ENCODE measurements at regions not wholly inside any gene's neighbourhood (a gene's known extent, or its start where the extent isn't known, plus 50 kb on each side); places are given as distances from the start of the nearest gene placed in this dataset.
"Not testable (repeated sequence)": the region's sequence is repeated elsewhere in the genome, so short reads cannot be mapped to it uniquely, and the experiment has no call there.

DNA sequence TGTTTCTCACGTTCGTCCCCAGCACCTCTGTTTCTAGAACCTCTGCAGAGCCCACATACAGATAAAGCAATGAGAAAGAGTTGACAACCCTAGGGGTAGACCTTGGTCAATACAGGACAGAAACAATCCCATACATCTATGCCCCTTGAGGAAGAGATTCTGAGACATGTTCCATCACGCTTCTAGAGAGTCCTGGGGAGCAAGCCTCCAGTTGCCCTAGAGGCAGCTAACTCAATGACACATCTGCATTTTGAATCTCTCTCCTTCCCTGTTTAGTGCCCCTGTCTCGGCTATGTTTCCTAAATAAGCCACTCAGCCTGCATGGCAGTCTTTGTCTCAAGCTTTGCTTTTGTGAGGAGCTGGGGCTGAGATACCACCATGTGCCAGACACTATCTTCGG, 435.3 kb downstream of the CD83 start:
- in situ Hi-C loops (cut with MboI; ENCODE audit: low pct_unique_long_range_greater_than_20kb, low sequenced_read_pairs, unreplicated experiment): no loop called here
- no peak for DNase-seq (ENCODE audit: low spot score)
- TF ChIP-seq, protein P1, sequence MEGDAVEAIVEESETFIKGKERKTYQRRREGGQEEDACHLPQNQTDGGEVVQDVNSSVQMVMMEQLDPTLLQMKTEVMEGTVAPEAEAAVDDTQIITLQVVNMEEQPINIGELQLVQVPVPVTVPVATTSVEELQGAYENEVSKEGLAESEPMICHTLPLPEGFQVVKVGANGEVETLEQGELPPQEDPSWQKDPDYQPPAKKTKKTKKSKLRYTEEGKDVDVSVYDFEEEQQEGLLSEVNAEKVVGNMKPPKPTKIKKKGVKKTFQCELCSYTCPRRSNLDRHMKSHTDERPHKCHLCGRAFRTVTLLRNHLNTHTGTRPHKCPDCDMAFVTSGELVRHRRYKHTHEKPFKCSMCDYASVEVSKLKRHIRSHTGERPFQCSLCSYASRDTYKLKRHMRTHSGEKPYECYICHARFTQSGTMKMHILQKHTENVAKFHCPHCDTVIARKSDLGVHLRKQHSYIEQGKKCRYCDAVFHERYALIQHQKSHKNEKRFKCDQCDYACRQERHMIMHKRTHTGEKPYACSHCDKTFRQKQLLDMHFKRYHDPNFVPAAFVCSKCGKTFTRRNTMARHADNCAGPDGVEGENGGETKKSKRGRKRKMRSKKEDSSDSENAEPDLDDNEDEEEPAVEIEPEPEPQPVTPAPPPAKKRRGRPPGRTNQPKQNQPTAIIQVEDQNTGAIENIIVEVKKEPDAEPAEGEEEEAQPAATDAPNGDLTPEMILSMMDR (IDR thresholded peaks at IDR 0.05; ENCODE audit: extremely low read depth, insufficient read depth, missing control alignments): no peak

DNA sequence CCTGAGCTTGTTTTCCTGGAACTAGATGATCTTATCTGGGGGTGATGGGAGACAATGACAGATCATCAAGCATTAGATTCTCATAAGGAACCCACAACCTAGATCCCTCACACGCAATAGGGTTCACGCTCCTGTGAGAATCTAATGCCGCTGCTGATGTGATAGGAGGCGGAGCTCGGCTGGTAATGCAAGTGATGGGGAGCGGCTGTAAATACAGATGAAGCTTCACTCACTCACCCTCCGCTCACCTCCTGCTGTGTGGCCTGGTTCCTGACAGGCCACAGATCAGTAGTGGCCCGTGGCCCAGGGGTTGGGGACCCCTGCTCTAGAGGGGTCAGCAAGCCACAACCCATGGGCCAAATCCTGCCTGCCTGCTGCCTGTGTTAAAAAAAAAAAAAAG, 435.9 kb downstream of the CD83 start:
- DNase-seq (ENCODE audit: low spot score): no peak
- TF ChIP-seq, protein P1 (IDR thresholded peaks at IDR 0.05; ENCODE audit: extremely low read depth, insufficient read depth, missing control alignments): no peak
- in situ Hi-C loops (cut with MboI; ENCODE audit: low pct_unique_long_range_greater_than_20kb, low sequenced_read_pairs, unreplicated experiment): no loop called here

DNA sequence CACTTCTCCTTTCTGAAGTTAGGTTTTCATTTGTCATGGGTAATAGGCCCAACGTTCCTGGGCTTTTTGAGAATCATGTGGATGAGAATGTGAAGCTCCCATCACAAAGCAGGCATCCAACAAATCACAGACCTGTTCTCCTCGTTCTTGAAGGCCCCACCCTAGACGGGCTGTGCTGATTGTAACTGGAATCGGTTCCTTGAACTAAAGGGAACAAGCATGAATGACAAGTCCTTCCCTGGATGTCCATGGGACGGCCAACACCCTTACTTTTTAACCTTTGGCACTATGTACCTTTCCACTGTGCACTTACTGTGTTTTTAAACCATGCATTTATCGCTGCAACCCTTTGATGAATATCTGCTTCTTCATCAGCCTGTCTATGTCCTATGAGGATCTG, 438.2 kb downstream of the CD83 start:
- in situ Hi-C loops (cut with MboI; ENCODE audit: low pct_unique_long_range_greater_than_20kb, low sequenced_read_pairs, unreplicated experiment): no loop called here
- no peak for DNase-seq (ENCODE audit: low spot score)
- TF ChIP-seq, protein P1 (IDR thresholded peaks at IDR 0.05; ENCODE audit: extremely low read depth, insufficient read depth, missing control alignments): no peak

DNA sequence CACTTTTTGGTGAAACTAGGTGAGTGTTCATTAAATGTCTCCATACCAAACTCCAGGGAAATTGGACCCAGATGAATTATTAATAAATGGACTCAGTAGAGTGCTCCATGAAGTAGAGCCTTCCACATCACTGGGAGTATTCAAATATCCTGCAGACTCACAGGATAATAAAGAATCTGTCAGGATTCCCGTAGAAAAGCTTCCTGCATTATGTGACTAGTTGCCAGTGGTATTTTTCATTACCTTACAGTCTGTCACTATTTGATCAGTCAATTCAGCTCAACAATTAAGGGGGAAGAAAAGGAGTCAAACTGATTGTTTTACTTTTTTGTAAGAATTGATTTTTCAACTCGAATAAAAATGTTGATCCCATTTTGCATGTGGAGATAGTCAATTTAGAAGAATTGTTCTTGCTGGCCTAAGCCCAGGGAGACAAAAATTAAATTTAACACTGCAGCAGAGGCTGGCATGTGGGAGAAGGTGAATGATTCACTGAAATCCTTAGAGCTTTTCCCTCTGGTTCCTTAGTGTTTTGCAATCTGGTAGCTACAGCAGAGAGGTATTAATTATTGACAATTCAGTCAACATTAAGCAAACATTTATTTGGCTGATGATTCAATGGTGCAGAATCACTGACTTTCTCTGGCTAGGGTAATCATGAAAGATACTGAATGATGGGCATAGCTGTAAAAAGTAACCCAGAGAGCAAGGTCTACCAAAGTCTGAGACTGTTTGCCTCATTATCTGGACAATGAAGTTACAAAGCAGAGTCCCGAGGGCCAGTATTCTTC, 442.4 kb downstream of the CD83 start:
- TF ChIP-seq, protein P1 (IDR thresholded peaks at IDR 0.05; ENCODE audit: extremely low read depth, insufficient read depth, missing control alignments): no peak
- in situ Hi-C loops (cut with MboI; ENCODE audit: low pct_unique_long_range_greater_than_20kb, low sequenced_read_pairs, unreplicated experiment): no loop called here
- no peak for DNase-seq (ENCODE audit: low spot score)

DNA sequence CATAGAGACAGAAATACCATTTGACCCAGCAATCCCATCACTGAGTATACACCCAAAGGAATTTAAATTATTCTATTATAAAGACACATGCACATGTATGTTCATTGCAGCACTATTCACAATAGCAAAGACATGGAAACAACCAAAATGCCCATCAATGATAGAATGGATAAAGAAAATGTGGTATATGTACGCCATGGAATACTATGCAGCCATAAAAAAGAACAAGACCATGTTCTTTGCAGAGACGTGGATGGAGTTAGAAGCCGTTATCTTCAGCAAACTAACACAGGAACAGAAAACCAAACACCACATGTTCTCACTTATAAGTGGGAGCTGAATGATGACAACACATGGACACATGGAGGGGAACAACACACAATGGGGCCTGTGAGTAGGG, 444.0 kb downstream of the CD83 start:
- in situ Hi-C loops (cut with MboI; ENCODE audit: low pct_unique_long_range_greater_than_20kb, low sequenced_read_pairs, unreplicated experiment); DNase-seq (ENCODE audit: low spot score): not testable (repeated sequence)

DNA sequence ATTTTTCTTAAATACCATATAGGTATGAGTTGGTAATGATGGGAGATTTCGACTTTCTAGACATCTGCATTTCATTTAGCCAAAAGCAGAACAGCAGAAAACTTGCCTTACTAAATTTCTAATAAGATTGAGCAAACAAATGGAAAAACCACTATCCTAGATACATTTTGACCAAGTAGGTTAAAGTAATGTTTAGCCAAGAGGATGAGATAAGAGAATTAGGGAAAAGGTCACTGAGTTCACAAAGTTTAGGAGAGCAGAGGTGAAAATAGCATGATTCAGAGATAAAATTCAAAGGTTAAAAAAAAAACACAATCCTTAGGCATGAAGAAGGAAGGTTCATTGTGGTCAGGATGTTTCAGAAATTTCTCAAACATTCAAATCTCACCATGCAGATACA, 450.3 kb downstream of the CD83 start:
- no peak for DNase-seq (ENCODE audit: low spot score)
- TF ChIP-seq, protein P1 (IDR thresholded peaks at IDR 0.05; ENCODE audit: extremely low read depth, insufficient read depth, missing control alignments): no peak
- in situ Hi-C loops (cut with MboI; ENCODE audit: low pct_unique_long_range_greater_than_20kb, low sequenced_read_pairs, unreplicated experiment): no loop called here

DNA sequence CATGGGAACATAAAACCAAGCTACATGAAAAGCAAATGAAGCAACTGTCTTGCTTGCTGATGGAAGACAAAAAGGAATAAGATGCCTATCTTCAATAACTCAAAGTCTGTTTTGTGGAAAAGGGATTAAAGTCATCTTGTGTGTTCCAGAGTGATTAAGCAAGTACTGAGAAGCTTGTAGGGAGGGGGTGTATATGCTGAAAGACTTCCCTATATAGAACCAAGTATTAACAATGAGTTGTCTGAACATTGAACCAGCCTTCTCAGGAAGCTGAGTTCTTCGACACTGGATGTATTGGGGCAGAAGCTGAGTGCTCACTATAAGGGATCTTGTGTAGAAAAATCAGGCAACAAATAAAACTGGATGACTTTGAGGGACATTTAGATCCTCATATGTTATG, 451.8 kb downstream of the CD83 start:
- DNase-seq (ENCODE audit: low spot score): no peak
- in situ Hi-C loops (cut with MboI; ENCODE audit: low pct_unique_long_range_greater_than_20kb, low sequenced_read_pairs, unreplicated experiment): no loop called here
- TF ChIP-seq, protein P1 (IDR thresholded peaks at IDR 0.05; ENCODE audit: extremely low read depth, insufficient read depth, missing control alignments): no peak

DNA sequence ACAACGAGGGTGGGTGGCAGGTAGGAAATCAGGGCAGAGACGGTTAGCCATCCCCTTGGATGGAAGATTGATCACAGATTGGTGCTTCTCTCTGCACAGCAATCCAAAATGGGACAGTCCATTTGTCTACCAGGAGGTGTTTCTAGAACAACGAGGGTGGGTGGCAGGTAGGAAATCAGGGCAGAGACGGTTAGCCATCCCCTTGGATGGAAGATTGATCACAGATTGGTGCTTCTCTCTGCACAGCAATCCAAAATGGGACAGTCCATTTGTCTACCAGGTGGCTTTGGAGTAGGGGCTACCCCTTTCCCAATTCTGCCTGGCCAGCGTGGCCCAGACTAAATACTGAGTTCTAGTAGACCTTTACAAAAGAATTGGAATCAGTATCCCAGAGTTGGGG, 452.3 kb downstream of the CD83 start:
- in situ Hi-C loops (cut with MboI; ENCODE audit: low pct_unique_long_range_greater_than_20kb, low sequenced_read_pairs, unreplicated experiment); DNase-seq (ENCODE audit: low spot score): not testable (repeated sequence)

Measured in GM13977 (cell line).